HFFc6 (cell line): ENCODE measurements at regions not wholly inside any gene's neighbourhood (a gene's known extent, or its start where the extent isn't known, plus 50 kb on each side); places are given as distances from the start of the nearest gene placed in this dataset.

ENCODE experiments used
- DNase-seq: peaks from one replicate; pipeline ENCODE4 v3.0.0-alpha.2; 2018
- H3K27ac Mint-ChIP-seq: 2 replicates; pipeline ENCODE4 v1.8.0; 2020; ENCODE audit warnings: mild to moderate bottlenecking, mixed read lengths
- H3K27me3 Mint-ChIP-seq: 2 replicates; pipeline ENCODE4 v1.8.0; 2021; ENCODE audit warnings: mild to moderate bottlenecking, moderate library complexity, mixed read lengths; ENCODE audit not compliant: insufficient read depth
- H3K36me3 Mint-ChIP-seq: 2 replicates; pipeline ENCODE4 v1.8.0; 2021; ENCODE audit warnings: low read depth, mixed read lengths
- H3K4me1 Mint-ChIP-seq: 2 replicates; pipeline ENCODE4 v1.8.0; 2020; ENCODE audit warnings: low read depth, mixed read lengths
- H3K4me3 Mint-ChIP-seq: 2 replicates; pipeline ENCODE4 v1.8.0; 2020; ENCODE audit warnings: mild to moderate bottlenecking, moderate library complexity, mixed read lengths
- H3K9me3 Mint-ChIP-seq: 2 replicates; pipeline ENCODE4 v1.8.0; 2020; ENCODE audit warnings: mild to moderate bottlenecking, mixed read lengths
- CTCF ChIP-seq: fragments of 200-600 bp; sonication (generic); IDR thresholded peaks from 2 replicates; pipeline ENCODE4 v1.5.0; 2021; ENCODE audit warnings: antibody characterized with exemption, mild to moderate bottlenecking

DNA sequence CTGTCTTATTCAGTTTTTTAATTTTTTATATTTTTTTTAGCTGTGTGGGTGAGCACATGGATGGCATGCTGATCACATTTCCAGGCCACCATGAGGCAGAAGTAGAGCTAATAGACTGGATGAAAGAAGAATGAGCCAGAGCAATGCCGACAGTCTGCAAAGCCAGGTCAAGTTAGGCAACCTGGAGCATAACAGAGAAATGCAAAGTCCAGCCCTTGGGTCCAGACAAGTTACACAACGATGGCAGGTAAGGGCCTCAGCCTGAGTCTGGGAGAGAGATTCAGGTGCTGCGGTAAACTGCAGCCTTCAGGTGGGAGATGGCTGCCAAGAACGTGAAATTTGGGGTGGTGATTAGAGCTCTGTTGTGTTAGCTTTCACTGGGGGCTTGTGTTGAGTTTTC is 84.0 kb upstream of the CACNA2D3 start:
- Mint-ChIP-seq H3K4me3 (no peak overlapping the region), H3K4me1 (no peaks in the 10 kb centered on the region), H3K9me3 (peaks cover 55% of the 10 kb centered on the region), H3K27me3 (no peaks in the 10 kb centered on the region), H3K36me3 (peaks cover 9% of the 10 kb centered on the region; the same call in 1 of the 2 replicates), H3K27ac (no peak overlapping the region)
- DNase-seq = no peak
- no peak for TF ChIP-seq CTCF

DNA sequence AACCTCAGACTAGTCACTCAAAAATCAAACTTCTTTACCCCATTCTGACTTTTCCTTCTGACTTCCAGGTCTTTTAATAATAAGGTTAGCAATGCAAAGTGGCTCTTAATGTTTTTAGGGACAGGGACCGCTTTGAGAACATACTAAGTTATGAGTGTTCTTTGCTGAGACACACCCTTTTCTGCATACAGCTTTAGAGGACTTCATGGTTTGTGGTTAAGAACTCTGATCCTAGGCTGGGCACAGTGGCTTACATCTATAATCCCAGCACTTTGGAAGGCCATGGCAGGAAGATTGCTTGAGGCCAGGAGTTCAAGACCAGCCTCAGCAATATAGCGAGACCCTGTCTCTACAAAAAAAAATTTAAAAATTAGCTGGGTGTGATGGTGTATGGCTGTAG is 85.8 kb upstream of the CACNA2D3 start:
- H3K4me1 Mint-ChIP-seq = no peaks in the 10 kb centered on the region
- DNase-seq = no peak
- no peaks in the 10 kb centered on the region for H3K27me3 Mint-ChIP-seq
- TF ChIP-seq CTCF = no peak
- no peak overlapping the region for H3K4me3 Mint-ChIP-seq
- no peak overlapping the region for H3K27ac Mint-ChIP-seq
- H3K36me3 Mint-ChIP-seq = peaks cover 9% of the 10 kb centered on the region; the same call in 1 of the 2 replicates
- H3K9me3 Mint-ChIP-seq = peaks cover 47% of the 10 kb centered on the region

- H3K27me3 Mint-ChIP-seq = no peaks in the 10 kb centered on the region
- no peak for DNase-seq
- no peak for TF ChIP-seq CTCF
- peaks cover 9% of the 10 kb centered on the region; the same call in 1 of the 2 replicates for H3K36me3 Mint-ChIP-seq
- H3K9me3 Mint-ChIP-seq = peaks cover 53% of the 10 kb centered on the region
- H3K4me3 Mint-ChIP-seq = no peak overlapping the region
- H3K4me1 Mint-ChIP-seq = no peaks in the 10 kb centered on the region
- H3K27ac Mint-ChIP-seq = no peak overlapping the region
Measured at GRCh38 chr3:54034971-54035370, 87.4 kb upstream of the CACNA2D3 start.

DNA sequence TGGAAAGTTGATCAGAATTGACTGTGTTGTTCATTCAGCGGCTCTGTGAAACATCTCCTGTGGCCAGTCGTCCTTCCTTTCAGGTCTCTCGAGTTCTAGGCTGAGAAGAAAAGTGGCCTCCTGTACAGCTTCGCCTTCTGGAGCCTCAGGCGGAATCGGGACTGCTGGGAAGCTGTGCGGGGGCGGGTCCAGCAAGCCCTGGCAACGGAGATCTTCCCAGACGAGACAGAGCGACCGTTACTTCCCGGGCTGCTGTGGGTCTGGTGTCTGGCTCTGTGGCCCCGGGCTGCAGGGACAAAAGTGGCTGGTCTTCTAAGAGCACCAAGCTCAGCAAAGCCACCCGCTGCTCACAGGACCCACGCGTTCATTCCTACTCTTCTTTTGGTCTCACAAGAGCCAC is 88.6 kb upstream of the CACNA2D3 start:
- TF ChIP-seq CTCF = no peak
- no peaks in the 10 kb centered on the region for H3K27me3 Mint-ChIP-seq
- peaks cover 50% of the 10 kb centered on the region for H3K9me3 Mint-ChIP-seq
- no peaks in the 10 kb centered on the region for H3K4me1 Mint-ChIP-seq
- no peak overlapping the region for H3K27ac Mint-ChIP-seq
- peaks cover 9% of the 10 kb centered on the region; the same call in 1 of the 2 replicates for H3K36me3 Mint-ChIP-seq
- no peak for DNase-seq
- H3K4me3 Mint-ChIP-seq = no peak overlapping the region

- Mint-ChIP-seq H3K36me3 (peaks cover 9% of the 10 kb centered on the region; the same call in 1 of the 2 replicates), H3K27me3 (no peaks in the 10 kb centered on the region), H3K9me3 (peaks cover 49% of the 10 kb centered on the region), H3K27ac (no peak overlapping the region), H3K4me3 (no peak overlapping the region), H3K4me1 (no peaks in the 10 kb centered on the region)
- no peak for DNase-seq
- no peak for TF ChIP-seq CTCF
Measured at GRCh38 chr3:54032598-54032997, 89.8 kb upstream of the CACNA2D3 start.

DNA sequence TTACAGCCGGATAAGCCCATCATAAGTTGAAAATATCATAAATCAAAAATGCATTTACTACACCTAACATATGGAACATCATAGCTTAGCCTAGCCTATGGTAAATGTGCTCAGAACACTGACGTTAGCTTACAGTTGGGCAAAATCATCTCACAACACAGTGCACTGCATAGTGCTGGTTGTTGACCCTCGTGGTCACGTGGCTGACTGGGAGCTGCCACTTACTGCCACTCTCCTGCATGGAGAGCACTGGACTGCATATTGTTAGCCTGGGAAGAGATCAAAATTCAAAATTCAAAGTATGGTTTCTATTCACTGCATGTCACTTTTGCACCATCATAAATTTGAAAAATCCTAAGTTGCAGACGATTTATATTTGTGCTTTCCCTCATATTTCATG is 94.0 kb upstream of the CACNA2D3 start:
- Mint-ChIP-seq H3K27me3 (no peaks in the 10 kb centered on the region; the same call in 1 of the 2 replicates), H3K4me3 (no peak overlapping the region), H3K36me3 (no peaks in the 10 kb centered on the region), H3K9me3 (peaks cover 38% of the 10 kb centered on the region), H3K27ac (no peak overlapping the region), H3K4me1 (no peaks in the 10 kb centered on the region)
- TF ChIP-seq CTCF = no peak
- no peak for DNase-seq
